H9 (cell line): ENCODE measurements at regions not wholly inside any gene's neighbourhood (a gene's known extent, or its start where the extent isn't known, plus 50 kb on each side); places are given as distances from the start of the nearest gene placed in this dataset.
"Not testable (repeated sequence)": the region's sequence is repeated elsewhere in the genome, so short reads cannot be mapped to it uniquely, and the experiment has no call there.

Experiments used
- DNase-seq: peaks from one replicate; pipeline ENCODE4 v3.0.0-alpha.2; 2017
- H2AFZ ChIP-seq: one replicate; pipeline ENCODE4 v1.6.1; 2013; ENCODE audit warnings: mild to moderate bottlenecking, low read length, control low read depth, moderate library complexity
- H2AK5ac ChIP-seq: 2 replicates; pipeline ENCODE4 v1.6.1; 2013; ENCODE audit warnings: low read length, control low read depth, mixed read lengths; ENCODE audit not compliant: insufficient read length
- H2BK120ac ChIP-seq: one replicate; pipeline ENCODE4 v1.6.1; 2013; ENCODE audit warnings: low read depth, mild to moderate bottlenecking, low read length, control low read depth, inconsistent platforms; ENCODE audit not compliant: poor library complexity, severe bottlenecking
- H2BK12ac ChIP-seq: 2 replicates; pipeline ENCODE4 v1.6.1; 2013; ENCODE audit warnings: low read length, control low read depth, mixed read lengths, low read depth; ENCODE audit not compliant: insufficient read length
- H2BK15ac ChIP-seq: 2 replicates; pipeline ENCODE4 v1.6.1; 2013; ENCODE audit warnings: low read depth, low read length, control low read depth
- H2BK20ac ChIP-seq: one replicate; pipeline ENCODE4 v1.6.1; 2013; ENCODE audit warnings: low read depth, mild to moderate bottlenecking, low read length, control low read depth, inconsistent platforms; ENCODE audit not compliant: poor library complexity, severe bottlenecking
- H2BK5ac ChIP-seq: 2 replicates; pipeline ENCODE4 v1.6.1; 2013; ENCODE audit warnings: low read length, control low read depth, mixed read lengths; ENCODE audit not compliant: insufficient read length
- H3K14ac ChIP-seq: 2 replicates; pipeline ENCODE4 v1.6.1; 2013; ENCODE audit warnings: low read length, control low read depth; ENCODE audit not compliant: insufficient read depth
- H3K18ac ChIP-seq: 2 replicates; pipeline ENCODE4 v1.6.1; 2013; ENCODE audit warnings: low read depth, mild to moderate bottlenecking, mixed read lengths, low read length, control low read depth; ENCODE audit not compliant: insufficient read length
- H3K23ac ChIP-seq: 2 replicates; pipeline ENCODE4 v1.6.1; 2013; ENCODE audit warnings: low read length, control low read depth, mixed read lengths, low read depth; ENCODE audit not compliant: insufficient read length
- H3K23me2 ChIP-seq: 2 replicates; pipeline ENCODE4 v1.6.1; 2013; ENCODE audit warnings: low read depth, mild to moderate bottlenecking, mixed read lengths, low read length, control low read depth; ENCODE audit not compliant: insufficient read length, poor library complexity, severe bottlenecking
- H3K27ac ChIP-seq: 2 replicates; pipeline ENCODE4 v1.5.1; 2013; ENCODE audit warnings: low read length, control low read depth, mixed read lengths, low read depth; ENCODE audit not compliant: insufficient read length
- H3K27me3 ChIP-seq: 2 replicates; pipeline ENCODE4 v1.6.1; 2013; ENCODE audit warnings: low read length, control low read depth, inconsistent platforms; ENCODE audit not compliant: insufficient read depth
- H3K4ac ChIP-seq: 2 replicates; pipeline ENCODE4 v1.6.1; 2013; ENCODE audit warnings: low read depth, mild to moderate bottlenecking, control low read depth, inconsistent platforms, low read length, moderate library complexity
- H3K4me1 ChIP-seq: 2 replicates; pipeline ENCODE4 v1.6.1; 2013; ENCODE audit warnings: low read length, control low read depth, inconsistent platforms; ENCODE audit not compliant: insufficient read depth
- H3K4me2 ChIP-seq: 2 replicates; pipeline ENCODE4 v1.6.1; 2013; ENCODE audit warnings: low read length, control low read depth, mixed read lengths; ENCODE audit not compliant: insufficient read length, insufficient read depth
- H3K56ac ChIP-seq: 2 replicates; pipeline ENCODE4 v1.6.1; 2013; ENCODE audit warnings: low read depth, mild to moderate bottlenecking, mixed read lengths, low read length, control low read depth; ENCODE audit not compliant: insufficient read length
- H3K79me1 ChIP-seq: 2 replicates; pipeline ENCODE4 v1.6.1; 2013; ENCODE audit warnings: low read depth, mild to moderate bottlenecking, moderate library complexity, low read length, control low read depth, inconsistent platforms; ENCODE audit not compliant: insufficient read depth, poor library complexity, severe bottlenecking
- H3K79me2 ChIP-seq: 2 replicates; pipeline ENCODE4 v1.6.1; 2013; ENCODE audit warnings: low read length, control low read depth, inconsistent platforms; ENCODE audit not compliant: insufficient read depth
- H3K9ac ChIP-seq: 2 replicates; pipeline ENCODE4 v1.6.1; 2013; ENCODE audit warnings: low read length, control low read depth, mixed read lengths; ENCODE audit not compliant: insufficient read length; ENCODE audit errors: extremely low read depth
- H3K9me3 ChIP-seq: one replicate; pipeline ENCODE4 v1.6.1; 2013; ENCODE audit warnings: low read depth, low read length, inconsistent platforms; ENCODE audit not compliant: control insufficient read depth
- H3T11ph ChIP-seq: one replicate; pipeline ENCODE4 v1.6.1; 2013; ENCODE audit warnings: mild to moderate bottlenecking, low read length, control low read depth, inconsistent platforms
- H4K20me1 ChIP-seq: one replicate; pipeline ENCODE4 v1.6.1; 2013; ENCODE audit not compliant: control insufficient read depth, insufficient read length, insufficient read depth
- H4K5ac ChIP-seq: 2 replicates; pipeline ENCODE4 v1.6.1; 2013; ENCODE audit warnings: low read depth, mild to moderate bottlenecking, mixed read lengths, low read length, control low read depth; ENCODE audit not compliant: insufficient read length
- H4K8ac ChIP-seq: replicated peaks from 2 replicates; pipeline ENCODE4 v1.6.1; 2013; ENCODE audit warnings: low read length, control low read depth, mixed read lengths, low read depth; ENCODE audit not compliant: insufficient read length
- H4K91ac ChIP-seq: 2 replicates; pipeline ENCODE4 v1.6.1; 2013; ENCODE audit warnings: low read depth, mild to moderate bottlenecking, moderate library complexity, mixed read lengths, low read length, control low read depth; ENCODE audit not compliant: insufficient read length
- H3K27ac Mint-ChIP-seq, 3 experiments: 2 replicates in 2 of 3; 3 replicates in 1 of 3; pipeline ENCODE4 v1.8.0; 2020 to 2021; ENCODE audit warnings: mixed read lengths in 3 of 3, mild to moderate bottlenecking in 1 of 3, moderate library complexity in 1 of 3
- H3K27me3 Mint-ChIP-seq: 2 replicates; pipeline ENCODE4 v1.8.0; 2021; ENCODE audit warnings: low read depth, mild to moderate bottlenecking, moderate library complexity, mixed read lengths
- H3K36me3 Mint-ChIP-seq, 3 experiments: 2 replicates in 2 of 3; 3 replicates in 1 of 3; pipeline ENCODE4 v1.8.0; 2020 to 2021; ENCODE audit warnings: low read depth in 3 of 3, mixed read lengths in 3 of 3; ENCODE audit not compliant: insufficient read depth in 1 of 3
- H3K4me1 Mint-ChIP-seq, 2 experiments: 2 replicates each; pipeline ENCODE4 v1.8.0; 2020; ENCODE audit warnings: mixed read lengths in 2 of 2
- H3K4me3 Mint-ChIP-seq, 2 experiments: 2 replicates in 1 of 2; 3 replicates in 1 of 2; pipeline ENCODE4 v1.8.0; 2020 to 2021; ENCODE audit warnings: mild to moderate bottlenecking in 2 of 2, mixed read lengths in 2 of 2, moderate library complexity in 1 of 2
- H3K9me3 Mint-ChIP-seq, 2 experiments: 2 replicates in 1 of 2; 3 replicates in 1 of 2; pipeline ENCODE4 v1.8.0; 2020; ENCODE audit warnings: mild to moderate bottlenecking in 2 of 2, mixed read lengths in 2 of 2, moderate library complexity in 1 of 2
- CTCF ChIP-seq: fragments of 200-600 bp; sonication (generic); conservative IDR thresholded peaks from 3 replicates; pipeline ENCODE4 v1.8.0; 2021; ENCODE audit warnings: antibody characterized with exemption, mild to moderate bottlenecking
- WGBS: extraction: QIAGEN DNeasy Blood & Tissue Kit; methylation state at CpG from one replicate; pipeline ENCODE4 v1.1.7; 2013; ENCODE audit warnings: missing lambda C conversion rate, low lambda C conversion rate, mixed read lengths; ENCODE audit not compliant: insufficient read length; ENCODE audit errors: extremely low coverage; 5-methylcytosine and 5-hydroxymethylcytosine counted together

- H3K9me3 ChIP-seq = no peaks in the 10 kb centered on the region
- H2BK15ac ChIP-seq = no peak overlapping the region
- H3K23ac ChIP-seq = no peak overlapping the region
- no peak overlapping the region for H4K8ac ChIP-seq
- H2BK5ac ChIP-seq = no peak overlapping the region
- no peak overlapping the region for H2BK20ac ChIP-seq
- peaks cover 4 to 15% (median 11%) of the 10 kb centered on the region in 3 experiments; a peak in 4 of 7 replicates for H3K36me3 Mint-ChIP-seq
- no peak overlapping the region for H3K27ac ChIP-seq
- no peaks in the 10 kb centered on the region for H3K79me1 ChIP-seq
- no peak overlapping the region for H3K18ac ChIP-seq
- WGBS = no CpG with 5 or more reads among the region's 2 CpGs
- H4K91ac ChIP-seq = no peak overlapping the region
- no peak overlapping the region for H3K4ac ChIP-seq
- no peaks in the 10 kb centered on the region for H3K4me1 Mint-ChIP-seq
- H3K27me3 Mint-ChIP-seq = peaks cover 1% of the 10 kb centered on the region; the same call in 1 of the 2 replicates
- H3K4me3 Mint-ChIP-seq = no peak overlapping the region
- no peak overlapping the region for H3K56ac ChIP-seq
- H3K9me3 Mint-ChIP-seq = peaks cover 62 to 84% of the 10 kb centered on the region in 2 experiments
- no peaks in the 10 kb centered on the region for H3K4me1 ChIP-seq
- H3K4me2 ChIP-seq = no peak overlapping the region
- no peak overlapping the region for H3T11ph ChIP-seq
- no peak overlapping the region for H3K9ac ChIP-seq
- no peak for DNase-seq
- no peaks in the 10 kb centered on the region for H3K79me2 ChIP-seq
- no peaks in the 10 kb centered on the region for H4K20me1 ChIP-seq
- no peaks in the 10 kb centered on the region for H3K27me3 ChIP-seq
- no peak overlapping the region for H4K5ac ChIP-seq
- H2BK12ac ChIP-seq = no peak overlapping the region
- H2BK120ac ChIP-seq = no peak overlapping the region
- H3K23me2 ChIP-seq = no peaks in the 10 kb centered on the region
- no peak overlapping the region for H2AK5ac ChIP-seq
- no peak overlapping the region for H2AFZ ChIP-seq
- no peak overlapping the region for H3K14ac ChIP-seq
- no peak overlapping the region for H3K27ac Mint-ChIP-seq
- no peak for TF ChIP-seq CTCF
These were observed 66.1 kb upstream of the FRG1 start for GRCh38 chr4:189874591-189874990.

- peaks cover 60 to 80% of the 10 kb centered on the region in 2 experiments for H3K9me3 Mint-ChIP-seq
- not testable (repeated sequence) for H2BK120ac ChIP-seq, H3K79me2 ChIP-seq, H3K79me1 ChIP-seq, H2AK5ac ChIP-seq, H4K8ac ChIP-seq, H3K9me3 ChIP-seq, H4K5ac ChIP-seq, H3K23me2 ChIP-seq, H3K23ac ChIP-seq, H3K4ac ChIP-seq, H3K4me1 Mint-ChIP-seq, H3K4me3 Mint-ChIP-seq, H3K14ac ChIP-seq, H3T11ph ChIP-seq, H3K27ac ChIP-seq, H3K27ac Mint-ChIP-seq, H4K91ac ChIP-seq, H2BK5ac ChIP-seq, H3K4me2 ChIP-seq, H2BK20ac ChIP-seq, H3K18ac ChIP-seq, H3K27me3 Mint-ChIP-seq, H3K56ac ChIP-seq, H2AFZ ChIP-seq, H3K9ac ChIP-seq, H3K27me3 ChIP-seq, H4K20me1 ChIP-seq, H2BK15ac ChIP-seq, H3K4me1 ChIP-seq, H2BK12ac ChIP-seq
- no CpG with 5 or more reads among the region's 15 CpGs for WGBS
- DNase-seq = peak; percentile 32
- peaks cover 6 to 14% (median 7%) of the 10 kb centered on the region in 3 experiments; a peak in 5 of 7 replicates for H3K36me3 Mint-ChIP-seq
These were observed 59.5 kb upstream of the FRG1 start for GRCh38 chr4:189881190-189881589.
